Spleen (tissue), 11 donors: ENCODE measurements at regions not wholly inside any gene's neighbourhood (a gene's known extent, or its start where the extent isn't known, plus 50 kb on each side); places are given as distances from the start of the nearest gene placed in this dataset.
"Not testable (repeated sequence)": the region's sequence is repeated elsewhere in the genome, so short reads cannot be mapped to it uniquely, and the experiment has no call there.

Experiments used
- DNase-seq: peaks from one replicate; pipeline ENCODE4 v3.0.0-alpha.2; 2020
- H3K27ac ChIP-seq, 8 donors: fragments of 200-600 bp; sonication (generic) in 7 of 8; 1 replicate in 4 of 8; 2 replicates in 4 of 8; pipeline versions ENCODE4 v1.5.0 to v1.8.0; 2016 to 2021; ENCODE audit warnings: inconsistent platforms in 4 of 8, mild to moderate bottlenecking in 4 of 8, moderate library complexity in 1 of 8
- H3K27me3 ChIP-seq, 7 donors: fragments of 200-600 bp; sonication (generic) in 6 of 7; replicated peaks in 1 of 7; 1 replicate in 4 of 7; 2 replicates in 3 of 7; pipeline versions ENCODE4 v1.5.0 to v1.8.0; 2016 to 2021; ENCODE audit warnings: inconsistent platforms in 3 of 7, mild to moderate bottlenecking in 1 of 7
- H3K36me3 ChIP-seq, 6 donors: fragments of 200-600 bp; sonication (generic) in 5 of 6; 1 replicate in 4 of 6; 2 replicates in 2 of 6; pipeline versions ENCODE4 v1.5.0 to v1.8.0; 2016 to 2021; ENCODE audit warnings: inconsistent platforms in 2 of 6
- H3K4me1 ChIP-seq, 6 donors: fragments of 200-600 bp; sonication (generic) in 5 of 6; 1 replicate in 3 of 6; 2 replicates in 3 of 6; pipeline versions ENCODE4 v1.5.0 to v1.8.0; 2016 to 2021; ENCODE audit warnings: inconsistent platforms in 3 of 6
- H3K4me3 ChIP-seq, 8 donors: fragments of 200-600 bp; sonication (generic) in 7 of 8; 1 replicate in 4 of 8; 2 replicates in 4 of 8; pipeline versions ENCODE4 v1.5.0 to v1.8.0; 2016 to 2021; ENCODE audit warnings: inconsistent platforms in 4 of 8, mild to moderate bottlenecking in 4 of 8, moderate library complexity in 2 of 8
- H3K9me3 ChIP-seq, 8 donors: fragments of 200-600 bp; sonication (generic) in 7 of 8; 1 replicate in 4 of 8; 2 replicates in 4 of 8; pipeline versions ENCODE4 v1.5.0 to v1.8.0; 2016 to 2021; ENCODE audit warnings: inconsistent platforms in 4 of 8
- CTCF ChIP-seq, 11 experiments: fragments of 200-600 bp in 7 of 11; fragments of 450-650 bp in 4 of 11; sonication (generic) in 4 of 11; IDR thresholded peaks in 8 of 11; conservative IDR thresholded peaks in 3 of 11; 1 replicate in 7 of 11; 2 replicates in 4 of 11; pipeline versions ENCODE4 v1.4.0 to v1.8.0; 2016 to 2021; ENCODE audit warnings: antibody characterized with exemption in 11 of 11, inconsistent platforms in 4 of 11, mild to moderate bottlenecking in 1 of 11
- POLR2A ChIP-seq, 3 donors: fragments of 450-650 bp; IDR thresholded peaks; one replicate each; pipeline ENCODE4 v1.5.1; 2017; ENCODE audit warnings: antibody characterized with exemption in 3 of 3, mild to moderate bottlenecking in 1 of 3
- POLR2AphosphoS5 ChIP-seq, 3 donors: sonication (generic); formaldehyde crosslinking; IDR thresholded peaks; one replicate each; pipeline ENCODE4 v1.5.1; 2017; ENCODE audit warnings: antibody characterized with exemption in 3 of 3
- WGBS, 5 donors: extraction: QIAGEN DNeasy Blood & Tissue Kit in 3 of 5; methylation state at CpG; one replicate each; pipeline versions ENCODE4 v1.1.5 to v1.1.7; 2013 to 2018; 5-methylcytosine and 5-hydroxymethylcytosine counted together
- intact Hi-C: fragments of 100-400 bp; cut with DNase I; formaldehyde crosslinking; loops from one replicate; pipeline ENCODE4 v1.15.0; 2023; ENCODE audit warnings: low total_unique reads
- donor health status: healthy with polysubstance abuse.
- donor health status: DM: no; HTN: no; CAD: no; lungs with moderate emphysema.
- donor health status: DM: no; HTN: no; CAD: no.
- donor health status: Bipolar disorder and iron deficiency.
- donor health status: healthy.
- donor health status: DM: no; HTN: no; CAD: no.
- donor health status: DM: yes; HTN: yes; CAD: no.

- no peak for TF ChIP-seq CTCF (IDR thresholded peaks at IDR 0.05 in 8 of 11, conservative IDR thresholded peaks at IDR 0.05 in 3 of 11)
- TF ChIP-seq POLR2A (IDR thresholded peaks at IDR 0.05), result no peak
- no peak for TF ChIP-seq POLR2AphosphoS5 (IDR thresholded peaks at IDR 0.05)
- Histone ChIP-seq H3K4me1 (no peaks in the 10 kb centered on the region), H3K9me3 (no peaks in the 10 kb centered on the region), H3K4me3 (no peak overlapping the region), H3K27me3 (no peaks in the 10 kb centered on the region), H3K27ac (no peak overlapping the region), H3K36me3 (no peaks in the 10 kb centered on the region)
- intact Hi-C loops, result no loop called here
- WGBS, 5 donors, result 89 to 99% (median 94%) methylated on average over 2 of the region's 2 CpGs
- no peak for DNase-seq
Observed at GRCh38 chr5:103745353-103746065, 182.9 kb upstream of the NUDT12 start.

- no peaks in the 10 kb centered on the region for H3K4me1 ChIP-seq
- no peaks in the 10 kb centered on the region for H3K36me3 ChIP-seq
- intact Hi-C loops, result no loop called here
- no peak for DNase-seq
- H3K9me3 ChIP-seq, result no peaks in the 10 kb centered on the region
- 69 to 79% (median 70%) methylated on average over 4 of the region's 4 CpGs for WGBS, 5 donors
- no peaks in the 10 kb centered on the region for H3K27me3 ChIP-seq
- no peak overlapping the region for H3K4me3 ChIP-seq
- no peak overlapping the region for H3K27ac ChIP-seq
- TF ChIP-seq POLR2A (IDR thresholded peaks at IDR 0.05) (no peak), POLR2AphosphoS5 (IDR thresholded peaks at IDR 0.05) (no peak), CTCF (IDR thresholded peaks at IDR 0.05 in 8 of 11, conservative IDR thresholded peaks at IDR 0.05 in 3 of 11) (no peak)
Observed at GRCh38 chr5:103744159-103744558, 181.6 kb upstream of the NUDT12 start.

- Histone ChIP-seq H3K36me3 (no peaks in the 10 kb centered on the region), H3K9me3 (no peaks in the 10 kb centered on the region), H3K4me3 (no peak overlapping the region), H3K27ac (no peak overlapping the region), H3K4me1 (no peaks in the 10 kb centered on the region), H3K27me3 (no peaks in the 10 kb centered on the region)
- DNase-seq, result no peak
- TF ChIP-seq POLR2A (IDR thresholded peaks at IDR 0.05), result no peak
- no peak for TF ChIP-seq CTCF (IDR thresholded peaks at IDR 0.05 in 8 of 11, conservative IDR thresholded peaks at IDR 0.05 in 3 of 11)
- no peak for TF ChIP-seq POLR2AphosphoS5 (IDR thresholded peaks at IDR 0.05)
- WGBS, 5 donors, result 67 to 84% (median 77%) methylated on average over 2 of the region's 2 CpGs
- intact Hi-C loops, result no loop called here
Observed at GRCh38 chr5:103743421-103743820, 180.8 kb upstream of the NUDT12 start.

- Histone ChIP-seq H3K27me3 (no peaks in the 10 kb centered on the region), H3K4me1 (no peaks in the 10 kb centered on the region), H3K27ac (no peak overlapping the region), H3K9me3 (no peaks in the 10 kb centered on the region), H3K36me3 (no peaks in the 10 kb centered on the region), H3K4me3 (no peak overlapping the region)
- no peak for TF ChIP-seq POLR2AphosphoS5 (IDR thresholded peaks at IDR 0.05)
- TF ChIP-seq CTCF (IDR thresholded peaks at IDR 0.05 in 8 of 11, conservative IDR thresholded peaks at IDR 0.05 in 3 of 11), result no peak
- no peak for TF ChIP-seq POLR2A (IDR thresholded peaks at IDR 0.05)
- WGBS, 5 donors, result 44 to 73% (median 61%) methylated on average over 1 of the region's 1 CpG
- DNase-seq, result no peak
- intact Hi-C loops, result no loop called here
Observed at GRCh38 chr5:103741984-103742383, 179.4 kb upstream of the NUDT12 start.

GRCh38 chr5:103736343-103736742, 173.8 kb upstream of the NUDT12 start:
- H3K27me3 ChIP-seq, H3K27ac ChIP-seq, H3K4me3 ChIP-seq, DNase-seq, intact Hi-C loops, H3K36me3 ChIP-seq, H3K4me1 ChIP-seq, H3K9me3 ChIP-seq: not testable (repeated sequence)
- WGBS, 5 donors, result 81 to 91% (median 89%) methylated on average over 8 of the region's 8 CpGs
